ENCODE measurements at regions not wholly inside any gene's neighbourhood (a gene's known extent, or its start where the extent isn't known, plus 50 kb on each side); places are given as distances from the start of the nearest gene placed in this dataset.

- Histone ChIP-seq H3K4me1 (ENCODE audit: control insufficient read depth in 1 of 2, insufficient read depth in 1 of 2, low read depth in 1 of 2, low read length in 1 of 2) (no peaks in the 10 kb centered on the region), H3K27ac (no peak overlapping the region), H3K9me3 (no peaks in the 10 kb centered on the region), H3K36me3 (no peaks in the 10 kb centered on the region), H3K27me3 (no peaks in the 10 kb centered on the region), H3K4me3 (ENCODE audit: low read depth in 1 of 2, low read length in 1 of 2) (no peak overlapping the region)
- no peak for TF ChIP-seq CTCF (IDR thresholded peaks at IDR 0.05)
These were observed 198.1 kb downstream of the CXCL12 start for GRCh38 chr10:44186821-44187220.

- no peak overlapping the region for H3K27ac ChIP-seq
- H3K4me3 ChIP-seq (ENCODE audit: low read depth in 1 of 2, low read length in 1 of 2), result no peak overlapping the region
- no peaks in the 10 kb centered on the region for H3K36me3 ChIP-seq
- H3K9me3 ChIP-seq, result no peaks in the 10 kb centered on the region
- no peaks in the 10 kb centered on the region for H3K27me3 ChIP-seq
- H3K4me1 ChIP-seq (ENCODE audit: control insufficient read depth in 1 of 2, insufficient read depth in 1 of 2, low read depth in 1 of 2, low read length in 1 of 2), result no peaks in the 10 kb centered on the region
- TF ChIP-seq CTCF (IDR thresholded peaks at IDR 0.05), result no peak
These were observed 198.7 kb downstream of the CXCL12 start for GRCh38 chr10:44186150-44186549.

GRCh38 chr10:44185315-44185666, 199.6 kb downstream of the CXCL12 start:
- TF ChIP-seq CTCF (IDR thresholded peaks at IDR 0.05), result no peak
- no peak overlapping the region for H3K27ac ChIP-seq

GRCh38 chr10:44184633-44185314, 200.1 kb downstream of the CXCL12 start:
- Histone ChIP-seq H3K27me3 (no peaks in the 10 kb centered on the region), H3K4me1 (ENCODE audit: control insufficient read depth in 1 of 2, insufficient read depth in 1 of 2, low read depth in 1 of 2, low read length in 1 of 2) (no peaks in the 10 kb centered on the region), H3K4me3 (ENCODE audit: low read depth in 1 of 2, low read length in 1 of 2) (no peak overlapping the region), H3K36me3 (no peaks in the 10 kb centered on the region), H3K9me3 (no peaks in the 10 kb centered on the region), H3K27ac (no peak overlapping the region)
- TF ChIP-seq CTCF (IDR thresholded peaks at IDR 0.05), result no peak

More at GRCh38 chr10:44185315-44185666, 199.6 kb downstream of the CXCL12 start:
- H3K4me3 ChIP-seq (ENCODE audit: low read depth in 1 of 2, low read length in 1 of 2), result no peak overlapping the region
- no peaks in the 10 kb centered on the region for H3K36me3 ChIP-seq
- no peaks in the 10 kb centered on the region for H3K9me3 ChIP-seq
- no peaks in the 10 kb centered on the region for H3K27me3 ChIP-seq
- H3K4me1 ChIP-seq (ENCODE audit: control insufficient read depth in 1 of 2, insufficient read depth in 1 of 2, low read depth in 1 of 2, low read length in 1 of 2), result no peaks in the 10 kb centered on the region

GRCh38 chr10:44183667-44184632, 200.9 kb downstream of the CXCL12 start:
- H3K4me3 ChIP-seq (ENCODE audit: low read depth in 1 of 2, low read length in 1 of 2), result no peak overlapping the region
- no peaks in the 10 kb centered on the region for H3K9me3 ChIP-seq
- no peak for TF ChIP-seq CTCF (IDR thresholded peaks at IDR 0.05)
- H3K27ac ChIP-seq, result no peak overlapping the region
- no peaks in the 10 kb centered on the region for H3K27me3 ChIP-seq
- no peaks in the 10 kb centered on the region for H3K4me1 ChIP-seq (ENCODE audit: control insufficient read depth in 1 of 2, insufficient read depth in 1 of 2, low read depth in 1 of 2, low read length in 1 of 2)
- no peaks in the 10 kb centered on the region for H3K36me3 ChIP-seq
